Endothelial cell of umbilical vein (primary cell): ENCODE measurements at regions not wholly inside any gene's neighbourhood (a gene's known extent, or its start where the extent isn't known, plus 50 kb on each side); places are given as distances from the start of the nearest gene placed in this dataset.

Source experiments
- EZH2 ChIP-seq: IDR thresholded peaks from 2 replicates; pipeline ENCODE4 v1.6.1; 2012; ENCODE audit warnings: borderline replicate concordance, low read depth, mild to moderate bottlenecking, moderate library complexity, low read length, inconsistent platforms; ENCODE audit not compliant: severe bottlenecking
- POLR2A ChIP-seq: IDR thresholded peaks from 2 replicates; pipeline ENCODE4 v1.6.1; 2012; ENCODE audit warnings: low read depth, mild to moderate bottlenecking, control low read depth, low read length
- POLR2AphosphoS5 ChIP-seq: IDR thresholded peaks from 2 replicates; pipeline ENCODE4 v1.6.1; 2012; ENCODE audit warnings: low read depth, mild to moderate bottlenecking, control low read depth, low read length, moderate library complexity; ENCODE audit not compliant: insufficient read depth
- TF ChIP-seq, protein P1 (sequence below), 2 donors: IDR thresholded peaks; 1 replicate in 1 of 2; 2 replicates in 1 of 2; pipeline ENCODE4 v1.5.1; 2011; ENCODE audit warnings: low read length in 2 of 2, mild to moderate bottlenecking in 2 of 2, moderate library complexity in 2 of 2, control low read depth in 1 of 2, inconsistent platforms in 1 of 2, low read depth in 1 of 2; ENCODE audit not compliant: insufficient read depth in 1 of 2; ENCODE audit errors: extremely low read depth in 1 of 2

DNA sequence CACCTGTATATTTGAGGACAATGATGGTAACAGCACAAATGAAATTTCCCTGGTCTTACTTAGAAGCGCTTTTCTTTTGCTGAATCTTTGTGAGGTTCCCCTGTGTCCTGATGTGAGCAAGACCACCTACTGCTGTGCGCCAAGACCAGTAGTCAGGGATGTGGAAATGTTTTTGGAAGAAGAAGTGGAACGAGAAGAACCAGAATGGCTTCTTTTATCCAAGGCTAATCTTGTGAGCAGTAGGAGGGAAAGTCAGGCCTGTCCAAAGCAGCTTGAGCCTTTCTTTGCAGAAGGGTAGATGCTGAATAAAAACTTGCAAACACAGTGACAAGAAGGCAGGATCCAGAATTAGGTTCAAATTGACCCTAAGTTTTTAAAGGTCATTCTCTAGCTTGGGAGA lies 223.0 kb downstream of the FAT3 start:
- TF ChIP-seq POLR2A = no peak
- no peak for TF ChIP-seq EZH2
- TF ChIP-seq POLR2AphosphoS5 = no peak
- TF ChIP-seq, protein P1, sequence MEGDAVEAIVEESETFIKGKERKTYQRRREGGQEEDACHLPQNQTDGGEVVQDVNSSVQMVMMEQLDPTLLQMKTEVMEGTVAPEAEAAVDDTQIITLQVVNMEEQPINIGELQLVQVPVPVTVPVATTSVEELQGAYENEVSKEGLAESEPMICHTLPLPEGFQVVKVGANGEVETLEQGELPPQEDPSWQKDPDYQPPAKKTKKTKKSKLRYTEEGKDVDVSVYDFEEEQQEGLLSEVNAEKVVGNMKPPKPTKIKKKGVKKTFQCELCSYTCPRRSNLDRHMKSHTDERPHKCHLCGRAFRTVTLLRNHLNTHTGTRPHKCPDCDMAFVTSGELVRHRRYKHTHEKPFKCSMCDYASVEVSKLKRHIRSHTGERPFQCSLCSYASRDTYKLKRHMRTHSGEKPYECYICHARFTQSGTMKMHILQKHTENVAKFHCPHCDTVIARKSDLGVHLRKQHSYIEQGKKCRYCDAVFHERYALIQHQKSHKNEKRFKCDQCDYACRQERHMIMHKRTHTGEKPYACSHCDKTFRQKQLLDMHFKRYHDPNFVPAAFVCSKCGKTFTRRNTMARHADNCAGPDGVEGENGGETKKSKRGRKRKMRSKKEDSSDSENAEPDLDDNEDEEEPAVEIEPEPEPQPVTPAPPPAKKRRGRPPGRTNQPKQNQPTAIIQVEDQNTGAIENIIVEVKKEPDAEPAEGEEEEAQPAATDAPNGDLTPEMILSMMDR (IDR thresholded peaks at IDR 0.05; ENCODE audit: extremely low read depth in 1 of 2, insufficient read depth in 1 of 2, low read depth in 1 of 2, low read length in 2 of 2) = no peak
